Bronchial epithelial cell (primary cell): ENCODE measurements at regions not wholly inside any gene's neighbourhood (a gene's known extent, or its start where the extent isn't known, plus 50 kb on each side); places are given as distances from the start of the nearest gene placed in this dataset.
A peak's percentile ranks its signal among the peaks of the same experiment; 100 is the strongest.

Experiments used
- DNase-seq: peaks from one replicate; pipeline ENCODE4 v3.0.0-alpha.2; 2010; ENCODE audit warnings: low read depth
- FAIRE-seq: peaks from 2 replicates; lab custom pipeline; 2011; peaks lifted over from hg19 to GRCh38; lab: Jason Lieb, UNC
- H3K27me3 ChIP-seq: 2 replicates; pipeline ENCODE4 v1.5.1; 2011; ENCODE audit warnings: low read length; ENCODE audit not compliant: control insufficient read depth, insufficient read depth
- H3K36me3 ChIP-seq: 2 replicates; pipeline ENCODE4 v1.5.1; 2011; ENCODE audit warnings: low read length; ENCODE audit not compliant: control insufficient read depth, insufficient read depth
- H3K4me3 ChIP-seq: 2 replicates; pipeline ENCODE4 v1.5.1; 2011; ENCODE audit warnings: mild to moderate bottlenecking, low read depth, low read length, control low read depth
- CTCF ChIP-seq: IDR thresholded peaks from 2 replicates; pipeline ENCODE4 v1.5.1; 2011; ENCODE audit warnings: mild to moderate bottlenecking, moderate library complexity, low read length, control low read depth, inconsistent platforms; ENCODE audit not compliant: insufficient read depth, severe bottlenecking

GRCh38 chr3:168964736-168965135, 698.8 kb downstream of the MECOM start:
- no peaks in the 10 kb centered on the region for H3K36me3 ChIP-seq
- DNase-seq (no peak), FAIRE-seq (no peak)
- no peaks in the 10 kb centered on the region for H3K27me3 ChIP-seq
- H3K4me3 ChIP-seq: no peak overlapping the region
- no peak for TF ChIP-seq CTCF

- FAIRE-seq: no peak
- no peak overlapping the region for H3K4me3 ChIP-seq
- no peaks in the 10 kb centered on the region for H3K36me3 ChIP-seq
- TF ChIP-seq CTCF: no peak
- H3K27me3 ChIP-seq: no peaks in the 10 kb centered on the region
- no peak for DNase-seq
These were observed 702.2 kb downstream of the MECOM start for GRCh38 chr3:168961271-168961670.

GRCh38 chr3:168959731-168960130, 703.8 kb downstream of the MECOM start:
- Histone ChIP-seq H3K36me3 (no peaks in the 10 kb centered on the region), H3K27me3 (no peaks in the 10 kb centered on the region), H3K4me3 (no peak overlapping the region)
- DNase-seq (no peak), FAIRE-seq (no peak)
- no peak for TF ChIP-seq CTCF

- no peaks in the 10 kb centered on the region for H3K27me3 ChIP-seq
- no peak for TF ChIP-seq CTCF
- no peaks in the 10 kb centered on the region for H3K36me3 ChIP-seq
- no peak overlapping the region for H3K4me3 ChIP-seq
- FAIRE-seq: no peak
- DNase-seq: no peak
These were observed 705.0 kb downstream of the MECOM start for GRCh38 chr3:168958466-168958865.

GRCh38 chr3:168956076-168956475, 707.4 kb downstream of the MECOM start:
- H3K4me3 ChIP-seq: no peak overlapping the region
- H3K27me3 ChIP-seq: no peaks in the 10 kb centered on the region
- TF ChIP-seq CTCF: no peak
- DNase-seq: no peak
- H3K36me3 ChIP-seq: no peaks in the 10 kb centered on the region
- FAIRE-seq: no peak

- Histone ChIP-seq H3K27me3 (no peaks in the 10 kb centered on the region), H3K36me3 (no peaks in the 10 kb centered on the region), H3K4me3 (no peak overlapping the region)
- DNase-seq (peak; percentile 64), FAIRE-seq (no peak)
- no peak for TF ChIP-seq CTCF
These were observed 711.0 kb downstream of the MECOM start for GRCh38 chr3:168952551-168952950.
